Neural crest cell (in vitro differentiated cells): ENCODE measurements at regions not wholly inside any gene's neighbourhood (a gene's known extent, or its start where the extent isn't known, plus 50 kb on each side); places are given as distances from the start of the nearest gene placed in this dataset.
"Not testable (repeated sequence)": the region's sequence is repeated elsewhere in the genome, so short reads cannot be mapped to it uniquely, and the experiment has no call there.

Source experiments
- DNase-seq: peaks from one replicate; pipeline ENCODE4 v3.0.0; 2021; ENCODE audit warnings: low read depth, mixed read lengths, low spot score
- H3K27ac Mint-ChIP-seq: one replicate; pipeline ENCODE4 v1.8.0; 2021; ENCODE audit warnings: mild to moderate bottlenecking, mixed read lengths; ENCODE audit not compliant: unreplicated experiment
- H3K27me3 Mint-ChIP-seq: 2 replicates; pipeline ENCODE4 v1.8.0; 2021; ENCODE audit warnings: low read depth, mild to moderate bottlenecking, mixed read lengths
- H3K36me3 Mint-ChIP-seq: 2 replicates; pipeline ENCODE4 v1.8.0; 2021; ENCODE audit warnings: low read depth, mild to moderate bottlenecking, mixed read lengths
- H3K4me1 Mint-ChIP-seq: 2 replicates; pipeline ENCODE4 v1.8.0; 2021; ENCODE audit warnings: mixed read lengths
- H3K4me3 Mint-ChIP-seq: one replicate; pipeline ENCODE4 v1.8.0; 2021; ENCODE audit warnings: mild to moderate bottlenecking, mixed read lengths
- H3K9me3 Mint-ChIP-seq: 2 replicates; pipeline ENCODE4 v1.8.0; 2021; ENCODE audit warnings: mixed read lengths
- CTCF ChIP-seq: fragments of 200-600 bp; sonication (generic); conservative IDR thresholded peaks from 2 replicates; pipeline ENCODE4 v1.5.0; 2021; ENCODE audit warnings: antibody characterized with exemption, mild to moderate bottlenecking

- H3K4me3 Mint-ChIP-seq = no peak overlapping the region
- H3K9me3 Mint-ChIP-seq = no peaks in the 10 kb centered on the region
- no peaks in the 10 kb centered on the region for H3K27me3 Mint-ChIP-seq
- no peaks in the 10 kb centered on the region for H3K4me1 Mint-ChIP-seq
- H3K36me3 Mint-ChIP-seq = no peaks in the 10 kb centered on the region
- DNase-seq = no peak
- H3K27ac Mint-ChIP-seq = no peak overlapping the region
- no peak for TF ChIP-seq CTCF
Measured at GRCh38 chr4:106579236-106579635, 210.7 kb upstream of the GIMD1 start.

- Mint-ChIP-seq H3K4me3 (no peak overlapping the region), H3K9me3 (peaks cover 3% of the 10 kb centered on the region), H3K27ac (no peak overlapping the region), H3K36me3 (no peaks in the 10 kb centered on the region), H3K4me1 (no peaks in the 10 kb centered on the region), H3K27me3 (no peaks in the 10 kb centered on the region)
- TF ChIP-seq CTCF = no peak
- no peak for DNase-seq
Measured at GRCh38 chr4:106569146-106570031, 200.8 kb upstream of the GIMD1 start.

GRCh38 chr4:106565727-106566126 is 197.1 kb upstream of the GIMD1 start:
- Mint-ChIP-seq H3K27me3 (no peaks in the 10 kb centered on the region), H3K4me1 (no peaks in the 10 kb centered on the region), H3K4me3 (no peak overlapping the region), H3K9me3 (peaks cover 7% of the 10 kb centered on the region), H3K27ac (no peak overlapping the region), H3K36me3 (no peaks in the 10 kb centered on the region)
- TF ChIP-seq CTCF = no peak
- DNase-seq = no peak

GRCh38 chr4:106563637-106564036 is 195.1 kb upstream of the GIMD1 start:
- not testable (repeated sequence) for H3K27me3 Mint-ChIP-seq, H3K36me3 Mint-ChIP-seq, H3K9me3 Mint-ChIP-seq, H3K4me1 Mint-ChIP-seq, H3K27ac Mint-ChIP-seq, DNase-seq, H3K4me3 Mint-ChIP-seq

- Mint-ChIP-seq H3K4me3 (no peak overlapping the region), H3K27ac (no peak overlapping the region), H3K4me1 (no peaks in the 10 kb centered on the region), H3K9me3 (no peaks in the 10 kb centered on the region), H3K27me3 (no peaks in the 10 kb centered on the region), H3K36me3 (no peaks in the 10 kb centered on the region)
- no peak for TF ChIP-seq CTCF
- no peak for DNase-seq
Measured at GRCh38 chr4:106551724-106552123, 183.1 kb upstream of the GIMD1 start.

- DNase-seq = no peak
- H3K27me3 Mint-ChIP-seq = no peaks in the 10 kb centered on the region
- H3K4me3 Mint-ChIP-seq = no peak overlapping the region
- no peaks in the 10 kb centered on the region for H3K4me1 Mint-ChIP-seq
- TF ChIP-seq CTCF = no peak
- no peaks in the 10 kb centered on the region for H3K9me3 Mint-ChIP-seq
- H3K27ac Mint-ChIP-seq = no peak overlapping the region
- no peaks in the 10 kb centered on the region for H3K36me3 Mint-ChIP-seq
Measured at GRCh38 chr4:106548446-106549044, 180.0 kb upstream of the GIMD1 start.
